ENCODE measurements at regions not wholly inside any gene's neighbourhood (a gene's known extent, or its start where the extent isn't known, plus 50 kb on each side); places are given as distances from the start of the nearest gene placed in this dataset.

GRCh38 chr5:88957013-88957412 is 74.0 kb upstream of the MEF2C start:
- H2BK12ac ChIP-seq (ENCODE audit: low read depth, low read length): no peak overlapping the region
- no peaks in the 10 kb centered on the region for H3K23me2 ChIP-seq (ENCODE audit: low read depth, low read length)
- FAIRE-seq (no peak), DNase-seq (ENCODE audit: low read depth in 1 of 2, low spot score in 2 of 2) (no peak)
- no peak overlapping the region for H2BK15ac ChIP-seq (ENCODE audit: low read length)
- H2AK5ac ChIP-seq (ENCODE audit: low read depth, low read length): no peak overlapping the region
- H3K9me3 ChIP-seq (ENCODE audit: insufficient read depth in 2 of 2, low read depth in 1 of 2, low read length in 1 of 2): no peaks in the 10 kb centered on the region
- H3K56ac ChIP-seq (replicated peaks; ENCODE audit: insufficient read length, low read depth, low read length): no peak overlapping the region
- no peaks in the 10 kb centered on the region for H3K79me1 ChIP-seq (ENCODE audit: low read depth, low read length)
- no peak overlapping the region for H3K14ac ChIP-seq (ENCODE audit: insufficient read length)
- POLR2A ChIA-PET (ENCODE audit: partially characterized antibody): no interaction called here
- H3K27ac ChIP-seq (ENCODE audit: low read depth, low read length): no peak overlapping the region
- no peak overlapping the region for H4K91ac ChIP-seq (replicated peaks; ENCODE audit: insufficient read length, low read length)
- H3K9ac ChIP-seq (replicated peaks in 1 of 4; ENCODE audit: extremely low read depth in 1 of 4, low read depth in 3 of 4, low read length in 3 of 4): no peak overlapping the region
- no peaks in the 10 kb centered on the region for H4K20me1 ChIP-seq (replicated peaks in 1 of 2; ENCODE audit: control insufficient read depth in 1 of 2, insufficient read depth in 2 of 2, low read length in 2 of 2)
- no peak for TF ChIP-seq JUN (IDR thresholded peaks at IDR 0.05; ENCODE audit: low read depth, low read length)
- no peak for TF ChIP-seq NRF1 (IDR thresholded peaks at IDR 0.05; ENCODE audit: low read depth, low read length)
- TF ChIP-seq TAF7 (optimal IDR thresholded peaks at IDR 0.05; ENCODE audit: borderline replicate concordance, low read depth, low read length): no peak
- no peak for TF ChIP-seq CEBPB (IDR thresholded peaks at IDR 0.05; ENCODE audit: low read depth, low read length)
- TF ChIP-seq CHD1 (IDR thresholded peaks at IDR 0.05; ENCODE audit: low read depth, low read length): no peak
- no peak for TF ChIP-seq CBX8 (IDR thresholded peaks at IDR 0.05; ENCODE audit: borderline replicate concordance, low read depth, low read length)
- TF ChIP-seq BACH1 (IDR thresholded peaks at IDR 0.05; ENCODE audit: low read length): no peak
- TF ChIP-seq GABPA (IDR thresholded peaks at IDR 0.05; ENCODE audit: borderline replicate concordance, insufficient read depth, low read length): no peak
- no peak for TF ChIP-seq BRCA1 (IDR thresholded peaks at IDR 0.05; ENCODE audit: low read depth, low read length)
- TF ChIP-seq SIRT6 (IDR thresholded peaks at IDR 0.05; ENCODE audit: low read length): no peak
- TF ChIP-seq TEAD4 (IDR thresholded peaks at IDR 0.05; ENCODE audit: low read depth, low read length): no peak
- no peak for TF ChIP-seq TCF12 (IDR thresholded peaks at IDR 0.05; ENCODE audit: low read depth, low read length)
- no peak for TF ChIP-seq SIX5 (IDR thresholded peaks at IDR 0.05; ENCODE audit: low read depth, low read length)
- H3K4ac ChIP-seq (replicated peaks; ENCODE audit: insufficient read length, low read depth, low read length): no peak overlapping the region
- no peak overlapping the region for H3K18ac ChIP-seq (ENCODE audit: extremely low read depth, low read length)
- H2BK20ac ChIP-seq (ENCODE audit: low read length): no peak overlapping the region
- no peaks in the 10 kb centered on the region for H3K79me2 ChIP-seq (ENCODE audit: control insufficient read depth in 1 of 2, insufficient read depth in 2 of 2, low read length in 2 of 2)
- CTCF ChIA-PET (ENCODE audit: partially characterized antibody): interaction anchor here (1.1 kb wide), 1 partner anchor 228 kb away, joined by 3 read pairs; no protein-coding TSS in a partner anchor
- 90% methylated on average over 3 of the region's 3 CpGs; no CpG with 5 or more reads in 1 of the 2 experiments for WGBS, 2 experiments (ENCODE audit: extremely low coverage in 1 of 2, insufficient coverage in 1 of 2, insufficient read length in 1 of 2, insufficient replicate concordance in 2 of 2, low coverage in 1 of 2, low lambda C conversion rate in 2 of 2, missing lambda C conversion rate in 1 of 2)
- H4K5ac ChIP-seq (ENCODE audit: insufficient read length, low read depth, low read length): no peak overlapping the region
- no peaks in the 10 kb centered on the region for H3K27me3 ChIP-seq (replicated peaks in 1 of 4; ENCODE audit: control insufficient read depth in 3 of 4, extremely low read depth in 1 of 4, insufficient read depth in 3 of 4, low read length in 3 of 4)
- no peak overlapping the region for H2BK5ac ChIP-seq (ENCODE audit: low read depth, low read length)
- no peak overlapping the region for H2BK120ac ChIP-seq (replicated peaks; ENCODE audit: low read depth, low read length)
- H3K4me3 ChIP-seq (ENCODE audit: extremely low read depth in 1 of 4, insufficient read depth in 2 of 4, low read depth in 3 of 4, low read length in 4 of 4): no peak overlapping the region
- no peak overlapping the region for H4K8ac ChIP-seq (ENCODE audit: extremely low read depth, insufficient read depth, low read length)
- H3K36me3 ChIP-seq (ENCODE audit: control insufficient read depth in 2 of 4, insufficient read depth in 4 of 4, low read length in 3 of 4): no peaks in the 10 kb centered on the region
- H3K23ac ChIP-seq (ENCODE audit: insufficient read length): no peak overlapping the region
- H3K4me2 ChIP-seq (ENCODE audit: insufficient read depth in 1 of 2, low read depth in 2 of 2, low read length in 2 of 2): no peak overlapping the region
- peaks cover 2 to 8% (median 3%) of the 10 kb centered on the region in 4 experiments; a peak in 4 of 7 replicates for H3K4me1 ChIP-seq (replicated peaks in 1 of 4; ENCODE audit: control insufficient read depth in 3 of 4, insufficient read depth in 4 of 4, low read length in 3 of 4)
- no peak overlapping the region for H2AFZ ChIP-seq (ENCODE audit: low read length)
